BJ (cell line): ENCODE measurements at regions not wholly inside any gene's neighbourhood (a gene's known extent, or its start where the extent isn't known, plus 50 kb on each side); places are given as distances from the start of the nearest gene placed in this dataset.

Experiments
- CTCF ChIA-PET: fragments of 350-600 bp; formaldehyde crosslinking; extraction: SDS; loops from one replicate; lab custom pipeline; 2021; ENCODE audit warnings: antibody characterized with exemption, inconsistent platforms; lab: Yijun Ruan, JAX
- POLR2A ChIA-PET: fragments of 300-600 bp; sonication (Branson Sonifier 250); formaldehyde crosslinking; extraction: SDS; loops from one replicate; lab custom pipeline; 2021; ENCODE audit warnings: antibody characterized with exemption; lab: Charles Lee
- DNase-seq: peaks from one replicate; pipeline ENCODE4 v3.0.0-alpha.2; 2011; ENCODE audit warnings: low read depth
- H3K27me3 ChIP-seq: 2 replicates; pipeline ENCODE4 v1.6.0; 2011; ENCODE audit warnings: low read length; ENCODE audit not compliant: control insufficient read depth, insufficient read depth
- H3K36me3 ChIP-seq: 2 replicates; pipeline ENCODE4 v1.5.1; 2011; ENCODE audit warnings: low read length; ENCODE audit not compliant: control insufficient read depth, insufficient read depth
- H3K4me3 ChIP-seq: 2 replicates; pipeline ENCODE4 v1.5.1; 2011; ENCODE audit warnings: low read depth, mild to moderate bottlenecking, control low read depth, low read length
- CTCF ChIP-seq: IDR thresholded peaks from 2 replicates; pipeline ENCODE4 v1.5.1; 2011; ENCODE audit warnings: low read depth, mild to moderate bottlenecking, control low read depth, inconsistent platforms, low read length, moderate library complexity; ENCODE audit not compliant: insufficient read depth

GRCh38 chr9:75712700-75713099 is 177.8 kb upstream of the PCSK5 start:
- Histone ChIP-seq H3K36me3 (no peaks in the 10 kb centered on the region), H3K4me3 (no peak overlapping the region), H3K27me3 (no peaks in the 10 kb centered on the region)
- CTCF ChIA-PET: no interaction called here
- no peak for DNase-seq
- no peak for TF ChIP-seq CTCF
- POLR2A ChIA-PET: no interaction called here

GRCh38 chr9:75713335-75713734 is 177.1 kb upstream of the PCSK5 start:
- H3K27me3 ChIP-seq: no peaks in the 10 kb centered on the region
- H3K36me3 ChIP-seq: no peaks in the 10 kb centered on the region
- no peak overlapping the region for H3K4me3 ChIP-seq
- no peak for TF ChIP-seq CTCF
- DNase-seq: no peak
- CTCF ChIA-PET: no interaction called here
- POLR2A ChIA-PET: no interaction called here

GRCh38 chr9:75715360-75715759 is 175.1 kb upstream of the PCSK5 start:
- POLR2A ChIA-PET: no interaction called here
- DNase-seq: no peak
- Histone ChIP-seq H3K27me3 (no peaks in the 10 kb centered on the region), H3K36me3 (no peaks in the 10 kb centered on the region), H3K4me3 (no peak overlapping the region)
- CTCF ChIA-PET: no interaction called here
- TF ChIP-seq CTCF: no peak

- CTCF ChIA-PET: no interaction called here
- Histone ChIP-seq H3K27me3 (no peaks in the 10 kb centered on the region), H3K36me3 (no peaks in the 10 kb centered on the region), H3K4me3 (no peak overlapping the region)
- POLR2A ChIA-PET: no interaction called here
- TF ChIP-seq CTCF: no peak
- no peak for DNase-seq
Observed at GRCh38 chr9:75718677-75719076, 171.8 kb upstream of the PCSK5 start.

- no peak for TF ChIP-seq CTCF
- POLR2A ChIA-PET: no interaction called here
- no peak for DNase-seq
- Histone ChIP-seq H3K27me3 (no peaks in the 10 kb centered on the region), H3K4me3 (no peak overlapping the region), H3K36me3 (no peaks in the 10 kb centered on the region)
- CTCF ChIA-PET: no interaction called here
Observed at GRCh38 chr9:75728391-75728790, 162.1 kb upstream of the PCSK5 start.
